Mesenchymal stem cell (in vitro differentiated cells and primary cell): ENCODE measurements at regions not wholly inside any gene's neighbourhood (a gene's known extent, or its start where the extent isn't known, plus 50 kb on each side); places are given as distances from the start of the nearest gene placed in this dataset.
"Not testable (repeated sequence)": the region's sequence is repeated elsewhere in the genome, so short reads cannot be mapped to it uniquely, and the experiment has no call there.

Experiments used
- DNase-seq: peaks from one replicate; pipeline ENCODE4 v3.0.0-alpha.2; 2013
- H2AFZ ChIP-seq: one replicate; pipeline ENCODE4 v1.6.1; 2013; ENCODE audit warnings: low read depth, mild to moderate bottlenecking, control low read depth, inconsistent platforms, low read length, moderate library complexity
- H2AK5ac ChIP-seq: 2 replicates; pipeline ENCODE4 v1.6.1; 2013; ENCODE audit warnings: low read length, moderate library complexity, mild to moderate bottlenecking, inconsistent platforms; ENCODE audit not compliant: severe bottlenecking
- H2BK120ac ChIP-seq: one replicate; pipeline ENCODE4 v1.6.1; 2013; ENCODE audit warnings: low read depth, mild to moderate bottlenecking, inconsistent platforms, low read length, moderate library complexity
- H2BK12ac ChIP-seq, 2 experiments: one replicate each; pipeline ENCODE4 v1.6.1; 2013; ENCODE audit warnings: inconsistent platforms in 2 of 2, low read length in 2 of 2, mild to moderate bottlenecking in 2 of 2, moderate library complexity in 2 of 2, control low read depth in 1 of 2
- H2BK15ac ChIP-seq: one replicate; pipeline ENCODE4 v1.6.1; 2013; ENCODE audit warnings: mild to moderate bottlenecking, low read depth, inconsistent platforms; ENCODE audit not compliant: poor library complexity, severe bottlenecking
- H2BK5ac ChIP-seq: 2 replicates; pipeline ENCODE4 v1.6.1; 2013; ENCODE audit warnings: low read depth, mild to moderate bottlenecking, low read length, control low read depth, inconsistent platforms; ENCODE audit not compliant: poor library complexity, severe bottlenecking
- H3K14ac ChIP-seq, 2 experiments: one replicate each; pipeline ENCODE4 v1.6.1; 2013; ENCODE audit warnings: inconsistent platforms in 2 of 2, low read length in 2 of 2, control low read depth in 1 of 2, mild to moderate bottlenecking in 1 of 2, moderate library complexity in 1 of 2
- H3K18ac ChIP-seq, 2 experiments: one replicate each; pipeline ENCODE4 v1.6.1; 2013; ENCODE audit warnings: inconsistent platforms in 2 of 2, low read length in 2 of 2, control low read depth in 1 of 2, low read depth in 1 of 2, mild to moderate bottlenecking in 1 of 2
- H3K23ac ChIP-seq, 2 experiments: one replicate each; pipeline ENCODE4 v1.6.1; 2013; ENCODE audit warnings: inconsistent platforms in 2 of 2, low read length in 2 of 2, mild to moderate bottlenecking in 2 of 2, moderate library complexity in 2 of 2, control low read depth in 1 of 2
- H3K27ac ChIP-seq: 2 replicates; pipeline ENCODE4 v1.5.1; 2013; ENCODE audit warnings: mild to moderate bottlenecking, moderate library complexity, low read length, control low read depth, inconsistent platforms; ENCODE audit not compliant: poor library complexity, severe bottlenecking
- H3K27me3 ChIP-seq, 2 experiments: 2 replicates each; pipeline versions ENCODE4 v1.6.1 to v1.7.0; 2013; ENCODE audit warnings: low read length in 2 of 2, mild to moderate bottlenecking in 2 of 2, moderate library complexity in 2 of 2, control low read depth in 1 of 2, inconsistent platforms in 1 of 2; ENCODE audit not compliant: control insufficient read depth in 1 of 2, insufficient read depth in 1 of 2
- H3K36me3 ChIP-seq, 2 experiments: 2 replicates each; pipeline versions ENCODE4 v1.6.1 to v1.7.0; 2013; ENCODE audit warnings: low read length in 2 of 2, control low read depth in 1 of 2, inconsistent platforms in 1 of 2, low read depth in 1 of 2, mild to moderate bottlenecking in 1 of 2; ENCODE audit not compliant: insufficient read depth in 2 of 2, control insufficient read depth in 1 of 2
- H3K4ac ChIP-seq, 2 experiments: one replicate each; pipeline ENCODE4 v1.6.1; 2013; ENCODE audit warnings: inconsistent platforms in 2 of 2, low read length in 2 of 2, mild to moderate bottlenecking in 2 of 2, moderate library complexity in 2 of 2, control low read depth in 1 of 2, low read depth in 1 of 2
- H3K4me1 ChIP-seq: 2 replicates; pipeline ENCODE4 v1.6.1; 2013; ENCODE audit warnings: low read depth, low read length, control low read depth; ENCODE audit not compliant: control insufficient read depth, insufficient read depth
- H3K4me2 ChIP-seq: 2 replicates; pipeline ENCODE4 v1.6.1; 2013; ENCODE audit warnings: low read length, mild to moderate bottlenecking, inconsistent platforms; ENCODE audit not compliant: poor library complexity, severe bottlenecking
- H3K4me3 ChIP-seq, 2 experiments: 2 replicates each; pipeline versions ENCODE4 v1.5.1 to v1.7.0; 2013; ENCODE audit warnings: low read length in 2 of 2, mild to moderate bottlenecking in 2 of 2, control low read depth in 1 of 2, low read depth in 1 of 2; ENCODE audit not compliant: insufficient read depth in 1 of 2
- H3K79me1 ChIP-seq: replicated peaks from 2 replicates; pipeline ENCODE4 v1.6.1; 2013; ENCODE audit warnings: mild to moderate bottlenecking, control low read depth, low read length, inconsistent platforms; ENCODE audit not compliant: poor library complexity, severe bottlenecking
- H3K9ac ChIP-seq: 2 replicates; pipeline ENCODE4 v1.7.0; 2013; ENCODE audit warnings: mild to moderate bottlenecking, low read length, moderate library complexity
- H3K9me3 ChIP-seq: 2 replicates; pipeline ENCODE4 v1.7.0; 2013; ENCODE audit warnings: mild to moderate bottlenecking, low read length; ENCODE audit not compliant: control insufficient read depth
- H4K8ac ChIP-seq: one replicate; pipeline ENCODE4 v1.6.1; 2013; ENCODE audit warnings: inconsistent platforms, mild to moderate bottlenecking, low read length, moderate library complexity
- H4K91ac ChIP-seq: one replicate; pipeline ENCODE4 v1.6.1; 2013; ENCODE audit warnings: mild to moderate bottlenecking, low read length, inconsistent platforms
- WGBS: methylation state at CpG from one replicate; pipeline ENCODE4 v1.1.7; 2013; ENCODE audit warnings: mixed read lengths; 5-methylcytosine and 5-hydroxymethylcytosine counted together

DNA sequence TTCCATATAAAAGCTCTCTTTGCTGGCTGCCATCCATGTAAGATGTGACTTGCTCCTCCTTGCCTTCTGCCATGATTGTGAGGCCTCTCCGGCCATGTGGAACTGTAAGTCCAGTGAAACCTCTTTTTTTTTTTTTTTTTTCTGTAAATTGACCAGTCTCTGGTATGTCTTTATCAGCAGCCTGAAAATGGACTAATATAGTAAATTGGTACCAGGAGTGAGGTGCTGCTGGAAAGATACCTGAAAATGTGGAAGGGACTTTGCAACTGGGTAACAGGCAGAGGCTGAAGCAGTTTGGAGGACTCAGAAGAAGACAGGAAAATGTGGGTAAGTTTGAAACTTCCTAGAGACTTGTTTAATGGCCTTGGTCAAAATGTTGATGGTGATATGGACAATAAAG lies 124.3 kb upstream of the AADAT start:
- Histone ChIP-seq H3K4me1 (no peaks in the 10 kb centered on the region), H3K9ac (no peak overlapping the region), H3K9me3 (peaks cover 40% of the 10 kb centered on the region), H2BK15ac (no peak overlapping the region), H2AFZ (no peak overlapping the region), H3K27ac (no peak overlapping the region), H3K4me3 (no peak overlapping the region), H2BK12ac (no peak overlapping the region), H4K91ac (no peak overlapping the region), H3K4me2 (no peak overlapping the region), H3K36me3 (no peaks in the 10 kb centered on the region), H3K23ac (no peak overlapping the region), H2AK5ac (no peak overlapping the region), H4K8ac (no peak overlapping the region), H3K14ac (no peak overlapping the region), H3K27me3 (no peaks in the 10 kb centered on the region), H3K18ac (no peak overlapping the region), H2BK5ac (no peak overlapping the region), H2BK120ac (no peak overlapping the region), H3K79me1 (no peaks in the 10 kb centered on the region), H3K4ac (no peak overlapping the region)
- no peak for DNase-seq
- WGBS = 50% methylated on average over 1 of the region's 1 CpG

- Histone ChIP-seq H3K4me3 (no peak overlapping the region), H3K18ac (no peak overlapping the region), H3K14ac (no peak overlapping the region), H3K9me3 (peaks cover 6% of the 10 kb centered on the region), H3K4me2 (no peak overlapping the region), H2BK15ac (no peak overlapping the region), H3K4me1 (no peaks in the 10 kb centered on the region), H2BK5ac (no peak overlapping the region), H2BK120ac (no peak overlapping the region), H3K79me1 (no peaks in the 10 kb centered on the region), H3K27me3 (no peaks in the 10 kb centered on the region), H3K4ac (no peak overlapping the region), H4K8ac (no peak overlapping the region), H3K23ac (no peak overlapping the region), H4K91ac (no peak overlapping the region), H3K9ac (no peak overlapping the region), H2BK12ac (no peak overlapping the region), H3K27ac (no peak overlapping the region), H3K36me3 (no peaks in the 10 kb centered on the region), H2AFZ (no peak overlapping the region), H2AK5ac (no peak overlapping the region)
- WGBS = 76% methylated on average over 3 of the region's 3 CpGs
- no peak for DNase-seq
Measured at GRCh38 chr4:170202721-170203120, 113.0 kb upstream of the AADAT start.

DNA sequence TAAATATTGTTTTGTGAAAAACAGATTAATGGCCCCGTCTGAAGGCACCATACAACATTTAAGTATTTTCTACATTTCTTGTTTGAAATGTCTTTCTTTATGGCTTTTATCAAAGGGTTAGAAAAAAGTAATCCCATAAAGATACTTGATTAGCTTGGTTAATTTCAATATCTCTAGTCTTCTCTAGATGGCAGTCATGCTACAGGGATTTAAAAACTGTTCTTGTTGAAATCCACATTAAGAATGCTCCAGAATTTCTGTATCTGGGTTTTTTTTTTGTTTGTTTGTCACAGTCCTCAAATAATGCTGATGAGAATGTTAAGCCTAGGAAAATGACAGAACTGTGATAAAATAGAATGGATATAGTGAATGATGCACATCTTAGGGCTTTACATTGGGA lies 109.0 kb upstream of the AADAT start:
- H3K4me1 ChIP-seq = no peaks in the 10 kb centered on the region
- no peak overlapping the region for H4K8ac ChIP-seq
- H2BK15ac ChIP-seq = no peak overlapping the region
- no CpG with 5 or more reads among the region's 1 CpG for WGBS
- H3K4me2 ChIP-seq = no peak overlapping the region
- no peak overlapping the region for H3K4me3 ChIP-seq
- no peak overlapping the region for H3K27ac ChIP-seq
- peak; percentile 27 for DNase-seq
- no peak overlapping the region for H2BK5ac ChIP-seq
- H2AK5ac ChIP-seq = no peak overlapping the region
- no peak overlapping the region for H2BK120ac ChIP-seq
- no peak overlapping the region for H4K91ac ChIP-seq
- no peak overlapping the region for H3K9ac ChIP-seq
- no peaks in the 10 kb centered on the region for H3K27me3 ChIP-seq
- H3K14ac ChIP-seq = no peak overlapping the region
- H3K4ac ChIP-seq = no peak overlapping the region
- H3K79me1 ChIP-seq = no peaks in the 10 kb centered on the region
- no peaks in the 10 kb centered on the region for H3K9me3 ChIP-seq
- H3K18ac ChIP-seq = no peak overlapping the region
- no peak overlapping the region for H2AFZ ChIP-seq
- H3K23ac ChIP-seq = no peak overlapping the region
- no peak overlapping the region for H2BK12ac ChIP-seq
- H3K36me3 ChIP-seq = no peaks in the 10 kb centered on the region

- H3K23ac ChIP-seq, H3K79me1 ChIP-seq, H3K9me3 ChIP-seq, H2AK5ac ChIP-seq, H2BK15ac ChIP-seq, H3K18ac ChIP-seq, H3K27me3 ChIP-seq, H3K27ac ChIP-seq, H3K14ac ChIP-seq, H3K4ac ChIP-seq, H2BK5ac ChIP-seq, DNase-seq, H3K4me1 ChIP-seq, H3K9ac ChIP-seq, H3K4me2 ChIP-seq, H4K91ac ChIP-seq, H2BK12ac ChIP-seq, H3K36me3 ChIP-seq, H3K4me3 ChIP-seq, H2BK120ac ChIP-seq, H4K8ac ChIP-seq, H2AFZ ChIP-seq: not testable (repeated sequence)
- 81% methylated on average over 2 of the region's 2 CpGs for WGBS
Measured at GRCh38 chr4:170194794-170195193, 105.0 kb upstream of the AADAT start.
